Left lobe of liver (tissue), 2 donors: ENCODE measurements at regions not wholly inside any gene's neighbourhood (a gene's known extent, or its start where the extent isn't known, plus 50 kb on each side); places are given as distances from the start of the nearest gene placed in this dataset.
"Not testable (repeated sequence)": the region's sequence is repeated elsewhere in the genome, so short reads cannot be mapped to it uniquely, and the experiment has no call there.

ENCODE experiments used
- ATAC-seq: fragments of 200-7000 bp; cut with Tn5 transposase; one replicate; pipeline ENCODE4 v1.9.1; 2020; ENCODE audit warnings: mild to moderate bottlenecking, moderate library complexity
- DNase-seq: peaks from one replicate; pipeline ENCODE4 v3.0.0-alpha.2; 2020; ENCODE audit warnings: low spot score
- donor health status: DM: no; HTN: no; CAD: no; lungs with moderate emphysema.
- donor health status: DM: no; HTN: yes; CAD: no.

- ATAC-seq (no peak), DNase-seq (peak; percentile 40)
These were observed 118.1 kb downstream of the ASB7 start for GRCh38 chr15:100720406-100720967.

GRCh38 chr15:100721758-100722550 is 119.6 kb downstream of the ASB7 start:
- ATAC-seq, result peak; percentile 77

GRCh38 chr15:100722551-100723314 is 120.3 kb downstream of the ASB7 start:
- DNase-seq (no peak), ATAC-seq (no peak)

More at GRCh38 chr15:100721758-100722550, 119.6 kb downstream of the ASB7 start:
- peak; percentile 58 for DNase-seq

- DNase-seq (no peak), ATAC-seq (no peak)
These were observed 121.0 kb downstream of the ASB7 start for GRCh38 chr15:100723315-100723801.

GRCh38 chr15:100725121-100726069 is 123.0 kb downstream of the ASB7 start:
- DNase-seq (no peak), ATAC-seq (no peak)

- no peak for ATAC-seq
- peak; percentile 37 for DNase-seq
These were observed 123.7 kb downstream of the ASB7 start for GRCh38 chr15:100726070-100726420.

- ATAC-seq (no peak), DNase-seq (no peak)
These were observed 124.2 kb downstream of the ASB7 start for GRCh38 chr15:100726421-100727190.

- ATAC-seq (no peak), DNase-seq (no peak)
These were observed 125.0 kb downstream of the ASB7 start for GRCh38 chr15:100727291-100727851.

GRCh38 chr15:100728371-100729201 is 126.2 kb downstream of the ASB7 start:
- DNase-seq, result peak; percentile 37

GRCh38 chr15:100729461-100729860 is 127.1 kb downstream of the ASB7 start:
- ATAC-seq (no peak), DNase-seq (no peak)

More at GRCh38 chr15:100728371-100729201, 126.2 kb downstream of the ASB7 start:
- ATAC-seq, result no peak

- ATAC-seq (no peak), DNase-seq (no peak)
These were observed 127.7 kb downstream of the ASB7 start for GRCh38 chr15:100730129-100730528.

- DNase-seq (no peak), ATAC-seq (no peak)
These were observed 128.4 kb downstream of the ASB7 start for GRCh38 chr15:100730655-100731266.

- ATAC-seq, result no peak
- no peak for DNase-seq
These were observed 129.1 kb downstream of the ASB7 start for GRCh38 chr15:100731267-100732152.

- DNase-seq, result no peak
- no peak for ATAC-seq
These were observed 130.0 kb downstream of the ASB7 start for GRCh38 chr15:100732211-100733055.

- no peak for ATAC-seq
- no peak for DNase-seq
These were observed 130.9 kb downstream of the ASB7 start for GRCh38 chr15:100733101-100733842.

GRCh38 chr15:100733843-100734185 is 131.4 kb downstream of the ASB7 start:
- not testable (repeated sequence) for ATAC-seq, DNase-seq
